H9 (cell line): ENCODE measurements at regions not wholly inside any gene's neighbourhood (a gene's known extent, or its start where the extent isn't known, plus 50 kb on each side); places are given as distances from the start of the nearest gene placed in this dataset.
"Not testable (repeated sequence)": the region's sequence is repeated elsewhere in the genome, so short reads cannot be mapped to it uniquely, and the experiment has no call there.

Experiments
- DNase-seq: peaks from one replicate; pipeline ENCODE4 v3.0.0-alpha.2; 2017
- H2AFZ ChIP-seq: one replicate; pipeline ENCODE4 v1.6.1; 2013; ENCODE audit warnings: mild to moderate bottlenecking, low read length, control low read depth, moderate library complexity
- H2AK5ac ChIP-seq: 2 replicates; pipeline ENCODE4 v1.6.1; 2013; ENCODE audit warnings: low read length, control low read depth, mixed read lengths; ENCODE audit not compliant: insufficient read length
- H2BK120ac ChIP-seq: one replicate; pipeline ENCODE4 v1.6.1; 2013; ENCODE audit warnings: low read depth, mild to moderate bottlenecking, low read length, control low read depth, inconsistent platforms; ENCODE audit not compliant: poor library complexity, severe bottlenecking
- H2BK12ac ChIP-seq: 2 replicates; pipeline ENCODE4 v1.6.1; 2013; ENCODE audit warnings: low read length, control low read depth, mixed read lengths, low read depth; ENCODE audit not compliant: insufficient read length
- H2BK15ac ChIP-seq: 2 replicates; pipeline ENCODE4 v1.6.1; 2013; ENCODE audit warnings: low read depth, low read length, control low read depth
- H2BK20ac ChIP-seq: one replicate; pipeline ENCODE4 v1.6.1; 2013; ENCODE audit warnings: low read depth, mild to moderate bottlenecking, low read length, control low read depth, inconsistent platforms; ENCODE audit not compliant: poor library complexity, severe bottlenecking
- H2BK5ac ChIP-seq: 2 replicates; pipeline ENCODE4 v1.6.1; 2013; ENCODE audit warnings: low read length, control low read depth, mixed read lengths; ENCODE audit not compliant: insufficient read length
- H3K14ac ChIP-seq: 2 replicates; pipeline ENCODE4 v1.6.1; 2013; ENCODE audit warnings: low read length, control low read depth; ENCODE audit not compliant: insufficient read depth
- H3K18ac ChIP-seq: 2 replicates; pipeline ENCODE4 v1.6.1; 2013; ENCODE audit warnings: low read depth, mild to moderate bottlenecking, mixed read lengths, low read length, control low read depth; ENCODE audit not compliant: insufficient read length
- H3K23ac ChIP-seq: 2 replicates; pipeline ENCODE4 v1.6.1; 2013; ENCODE audit warnings: low read length, control low read depth, mixed read lengths, low read depth; ENCODE audit not compliant: insufficient read length
- H3K23me2 ChIP-seq: 2 replicates; pipeline ENCODE4 v1.6.1; 2013; ENCODE audit warnings: low read depth, mild to moderate bottlenecking, mixed read lengths, low read length, control low read depth; ENCODE audit not compliant: insufficient read length, poor library complexity, severe bottlenecking
- H3K27ac ChIP-seq: 2 replicates; pipeline ENCODE4 v1.5.1; 2013; ENCODE audit warnings: low read length, control low read depth, mixed read lengths, low read depth; ENCODE audit not compliant: insufficient read length
- H3K27me3 ChIP-seq: 2 replicates; pipeline ENCODE4 v1.6.1; 2013; ENCODE audit warnings: low read length, control low read depth, inconsistent platforms; ENCODE audit not compliant: insufficient read depth
- H3K4ac ChIP-seq: 2 replicates; pipeline ENCODE4 v1.6.1; 2013; ENCODE audit warnings: low read depth, mild to moderate bottlenecking, control low read depth, inconsistent platforms, low read length, moderate library complexity
- H3K4me1 ChIP-seq: 2 replicates; pipeline ENCODE4 v1.6.1; 2013; ENCODE audit warnings: low read length, control low read depth, inconsistent platforms; ENCODE audit not compliant: insufficient read depth
- H3K4me2 ChIP-seq: 2 replicates; pipeline ENCODE4 v1.6.1; 2013; ENCODE audit warnings: low read length, control low read depth, mixed read lengths; ENCODE audit not compliant: insufficient read length, insufficient read depth
- H3K56ac ChIP-seq: 2 replicates; pipeline ENCODE4 v1.6.1; 2013; ENCODE audit warnings: low read depth, mild to moderate bottlenecking, mixed read lengths, low read length, control low read depth; ENCODE audit not compliant: insufficient read length
- H3K79me1 ChIP-seq: 2 replicates; pipeline ENCODE4 v1.6.1; 2013; ENCODE audit warnings: low read depth, mild to moderate bottlenecking, moderate library complexity, low read length, control low read depth, inconsistent platforms; ENCODE audit not compliant: insufficient read depth, poor library complexity, severe bottlenecking
- H3K79me2 ChIP-seq: 2 replicates; pipeline ENCODE4 v1.6.1; 2013; ENCODE audit warnings: low read length, control low read depth, inconsistent platforms; ENCODE audit not compliant: insufficient read depth
- H3K9ac ChIP-seq: 2 replicates; pipeline ENCODE4 v1.6.1; 2013; ENCODE audit warnings: low read length, control low read depth, mixed read lengths; ENCODE audit not compliant: insufficient read length; ENCODE audit errors: extremely low read depth
- H3K9me3 ChIP-seq: one replicate; pipeline ENCODE4 v1.6.1; 2013; ENCODE audit warnings: low read depth, low read length, inconsistent platforms; ENCODE audit not compliant: control insufficient read depth
- H3T11ph ChIP-seq: one replicate; pipeline ENCODE4 v1.6.1; 2013; ENCODE audit warnings: mild to moderate bottlenecking, low read length, control low read depth, inconsistent platforms
- H4K20me1 ChIP-seq: one replicate; pipeline ENCODE4 v1.6.1; 2013; ENCODE audit not compliant: control insufficient read depth, insufficient read length, insufficient read depth
- H4K5ac ChIP-seq: 2 replicates; pipeline ENCODE4 v1.6.1; 2013; ENCODE audit warnings: low read depth, mild to moderate bottlenecking, mixed read lengths, low read length, control low read depth; ENCODE audit not compliant: insufficient read length
- H4K8ac ChIP-seq: replicated peaks from 2 replicates; pipeline ENCODE4 v1.6.1; 2013; ENCODE audit warnings: low read length, control low read depth, mixed read lengths, low read depth; ENCODE audit not compliant: insufficient read length
- H4K91ac ChIP-seq: 2 replicates; pipeline ENCODE4 v1.6.1; 2013; ENCODE audit warnings: low read depth, mild to moderate bottlenecking, moderate library complexity, mixed read lengths, low read length, control low read depth; ENCODE audit not compliant: insufficient read length
- H3K27ac Mint-ChIP-seq, 3 experiments: 2 replicates in 2 of 3; 3 replicates in 1 of 3; pipeline ENCODE4 v1.8.0; 2020 to 2021; ENCODE audit warnings: mixed read lengths in 3 of 3, mild to moderate bottlenecking in 1 of 3, moderate library complexity in 1 of 3
- H3K27me3 Mint-ChIP-seq: 2 replicates; pipeline ENCODE4 v1.8.0; 2021; ENCODE audit warnings: low read depth, mild to moderate bottlenecking, moderate library complexity, mixed read lengths
- H3K36me3 Mint-ChIP-seq, 3 experiments: 2 replicates in 2 of 3; 3 replicates in 1 of 3; pipeline ENCODE4 v1.8.0; 2020 to 2021; ENCODE audit warnings: low read depth in 3 of 3, mixed read lengths in 3 of 3; ENCODE audit not compliant: insufficient read depth in 1 of 3
- H3K4me1 Mint-ChIP-seq, 2 experiments: 2 replicates each; pipeline ENCODE4 v1.8.0; 2020; ENCODE audit warnings: mixed read lengths in 2 of 2
- H3K4me3 Mint-ChIP-seq, 2 experiments: 2 replicates in 1 of 2; 3 replicates in 1 of 2; pipeline ENCODE4 v1.8.0; 2020 to 2021; ENCODE audit warnings: mild to moderate bottlenecking in 2 of 2, mixed read lengths in 2 of 2, moderate library complexity in 1 of 2
- H3K9me3 Mint-ChIP-seq, 2 experiments: 2 replicates in 1 of 2; 3 replicates in 1 of 2; pipeline ENCODE4 v1.8.0; 2020; ENCODE audit warnings: mild to moderate bottlenecking in 2 of 2, mixed read lengths in 2 of 2, moderate library complexity in 1 of 2
- WGBS: extraction: QIAGEN DNeasy Blood & Tissue Kit; methylation state at CpG from one replicate; pipeline ENCODE4 v1.1.7; 2013; ENCODE audit warnings: missing lambda C conversion rate, low lambda C conversion rate, mixed read lengths; ENCODE audit not compliant: insufficient read length; ENCODE audit errors: extremely low coverage; 5-methylcytosine and 5-hydroxymethylcytosine counted together

- not testable (repeated sequence) for H3K27ac ChIP-seq, H4K8ac ChIP-seq, DNase-seq, H3K27me3 Mint-ChIP-seq, H3K79me1 ChIP-seq, H2BK20ac ChIP-seq, H4K20me1 ChIP-seq, H2BK15ac ChIP-seq, H3K79me2 ChIP-seq, H3K18ac ChIP-seq, H3K4me3 Mint-ChIP-seq, H3K23ac ChIP-seq, H3K56ac ChIP-seq, H3T11ph ChIP-seq, H3K27me3 ChIP-seq, H3K23me2 ChIP-seq, H2BK120ac ChIP-seq, H3K27ac Mint-ChIP-seq, H2AK5ac ChIP-seq, H3K4me1 Mint-ChIP-seq, H3K4ac ChIP-seq, H4K5ac ChIP-seq, H3K9ac ChIP-seq, H3K14ac ChIP-seq, H2BK12ac ChIP-seq, H3K4me2 ChIP-seq, H4K91ac ChIP-seq, H3K4me1 ChIP-seq, H2BK5ac ChIP-seq, H2AFZ ChIP-seq
- Mint-ChIP-seq H3K36me3 (peaks cover 4 to 10% (median 7%) of the 10 kb centered on the region in 3 experiments; a peak in 6 of 7 replicates), H3K9me3 (peaks cover 46 to 51% of the 10 kb centered on the region in 2 experiments)
- peaks cover 12% of the 10 kb centered on the region for H3K9me3 ChIP-seq
- no CpG with 5 or more reads among the region's 28 CpGs for WGBS
Measured at GRCh38 chr7:63580536-63581300, 417.9 kb upstream of the ZNF722 start.

GRCh38 chr7:63582771-63583170 is 415.9 kb upstream of the ZNF722 start:
- H3K9ac ChIP-seq, H3K27me3 ChIP-seq, H3K27ac ChIP-seq, H3K56ac ChIP-seq, H3K23me2 ChIP-seq, H3K4me1 Mint-ChIP-seq, H3K4me1 ChIP-seq, H2AFZ ChIP-seq, H2BK5ac ChIP-seq, H3K27me3 Mint-ChIP-seq, H3K18ac ChIP-seq, H2BK20ac ChIP-seq, H3K4me2 ChIP-seq, H3K4ac ChIP-seq, H3K36me3 Mint-ChIP-seq, H2BK15ac ChIP-seq, H4K5ac ChIP-seq, DNase-seq, H3K14ac ChIP-seq, H3T11ph ChIP-seq, H3K79me2 ChIP-seq, H3K23ac ChIP-seq, H2BK12ac ChIP-seq, H4K8ac ChIP-seq, H3K27ac Mint-ChIP-seq, H4K20me1 ChIP-seq, H4K91ac ChIP-seq, H2AK5ac ChIP-seq, H3K4me3 Mint-ChIP-seq, H3K79me1 ChIP-seq, H2BK120ac ChIP-seq: not testable (repeated sequence)
- peaks cover 12% of the 10 kb centered on the region for H3K9me3 ChIP-seq
- H3K9me3 Mint-ChIP-seq: peaks cover 37 to 39% of the 10 kb centered on the region in 2 experiments
- WGBS: no CpG with 5 or more reads among the region's 12 CpGs
